ENCODE measurements at regions not wholly inside any gene's neighbourhood (a gene's known extent, or its start where the extent isn't known, plus 50 kb on each side); places are given as distances from the start of the nearest gene placed in this dataset.

GRCh38 chr6:164246082-164246481 lies 831.6 kb downstream of the QKI start:
- H3K4me1 ChIP-seq = no peaks in the 10 kb centered on the region
- no peak for TF ChIP-seq CTCF (IDR thresholded peaks at IDR 0.05; ENCODE audit: borderline replicate concordance)
- no peaks in the 10 kb centered on the region for H3K9me3 ChIP-seq (replicated peaks)
- H3K4me3 ChIP-seq = no peak overlapping the region
- no peak for DNase-seq
- intact Hi-C loops (cut with micrococcal nuclease) = no loop called here
- H3K27ac ChIP-seq (replicated peaks) = no peak overlapping the region
- no peaks in the 10 kb centered on the region for H3K36me3 ChIP-seq
- no peaks in the 10 kb centered on the region for H3K27me3 ChIP-seq (ENCODE audit: low read depth)

DNA sequence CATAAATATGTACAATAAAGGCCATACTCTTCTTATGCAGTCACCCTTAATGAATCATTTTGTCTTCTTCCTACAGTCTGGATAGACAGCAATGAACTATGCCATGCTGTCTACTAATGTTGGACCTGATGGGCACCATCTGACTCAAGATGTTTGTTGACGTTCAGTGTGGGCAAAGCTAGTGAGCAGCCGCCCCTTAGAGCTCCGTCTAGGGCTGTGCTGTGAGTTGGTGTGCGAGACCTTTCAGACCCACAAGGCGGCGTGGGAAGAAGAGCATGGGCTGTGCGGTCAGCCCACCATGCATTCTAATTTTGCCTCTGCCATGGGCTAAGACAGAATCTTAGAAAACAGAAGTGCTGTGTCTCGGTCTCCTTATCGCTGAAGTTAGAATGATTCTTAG lies 829.4 kb downstream of the QKI start:
- DNase-seq = no peak
- no peaks in the 10 kb centered on the region for H3K36me3 ChIP-seq
- intact Hi-C loops (cut with micrococcal nuclease) = no loop called here
- no peak for TF ChIP-seq CTCF (IDR thresholded peaks at IDR 0.05; ENCODE audit: borderline replicate concordance)
- no peaks in the 10 kb centered on the region for H3K4me1 ChIP-seq
- no peak overlapping the region for H3K4me3 ChIP-seq
- no peaks in the 10 kb centered on the region for H3K27me3 ChIP-seq (ENCODE audit: low read depth)
- H3K9me3 ChIP-seq (replicated peaks) = no peaks in the 10 kb centered on the region
- no peak overlapping the region for H3K27ac ChIP-seq (replicated peaks)

- no peak for TF ChIP-seq CTCF (IDR thresholded peaks at IDR 0.05; ENCODE audit: borderline replicate concordance)
- intact Hi-C loops (cut with micrococcal nuclease) = no loop called here
- no peaks in the 10 kb centered on the region for H3K9me3 ChIP-seq (replicated peaks)
- H3K27me3 ChIP-seq (ENCODE audit: low read depth) = no peaks in the 10 kb centered on the region
- H3K36me3 ChIP-seq = no peaks in the 10 kb centered on the region
- no peak overlapping the region for H3K4me3 ChIP-seq
- no peak for DNase-seq
- H3K4me1 ChIP-seq = no peaks in the 10 kb centered on the region
- no peak overlapping the region for H3K27ac ChIP-seq (replicated peaks)
Measured at GRCh38 chr6:164243012-164243610, 828.6 kb downstream of the QKI start.

GRCh38 chr6:164230804-164231203 lies 816.3 kb downstream of the QKI start:
- Histone ChIP-seq H3K27ac (replicated peaks) (no peak overlapping the region), H3K9me3 (replicated peaks) (peaks cover 11% of the 10 kb centered on the region), H3K36me3 (no peaks in the 10 kb centered on the region), H3K4me1 (no peaks in the 10 kb centered on the region), H3K4me3 (no peak overlapping the region), H3K27me3 (ENCODE audit: low read depth) (no peaks in the 10 kb centered on the region)
- DNase-seq = no peak
- TF ChIP-seq CTCF (IDR thresholded peaks at IDR 0.05; ENCODE audit: borderline replicate concordance) = no peak
- intact Hi-C loops (cut with micrococcal nuclease) = no loop called here

DNA sequence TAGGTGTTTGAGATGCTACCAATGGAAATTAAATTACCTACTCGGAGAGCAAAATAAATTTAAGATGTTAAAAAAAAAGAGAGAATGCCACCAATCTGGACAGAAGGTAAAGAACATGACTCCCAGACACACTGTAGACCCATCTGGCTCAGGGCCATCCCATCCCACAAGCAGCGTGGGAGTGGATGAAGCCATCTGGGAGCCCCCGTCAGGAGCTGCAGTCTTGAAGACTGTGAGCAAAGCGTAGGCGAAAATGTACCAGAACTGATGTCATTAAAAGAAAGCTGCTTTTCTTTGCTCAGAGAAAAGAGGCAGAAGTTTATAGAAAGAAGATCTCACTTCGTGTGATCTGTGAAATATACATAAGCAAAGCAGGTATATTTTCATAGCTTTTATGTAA lies 815.7 kb downstream of the QKI start:
- Histone ChIP-seq H3K36me3 (no peaks in the 10 kb centered on the region), H3K9me3 (replicated peaks) (peaks cover 11% of the 10 kb centered on the region), H3K4me3 (no peak overlapping the region), H3K27ac (replicated peaks) (no peak overlapping the region), H3K27me3 (ENCODE audit: low read depth) (no peaks in the 10 kb centered on the region), H3K4me1 (no peaks in the 10 kb centered on the region)
- no peak for DNase-seq
- no peak for TF ChIP-seq CTCF (IDR thresholded peaks at IDR 0.05; ENCODE audit: borderline replicate concordance)
- intact Hi-C loops (cut with micrococcal nuclease) = no loop called here

Measured in left ventricle myocardium inferior (tissue), 1 donor.